ENCODE measurements at regions not wholly inside any gene's neighbourhood (a gene's known extent, or its start where the extent isn't known, plus 50 kb on each side); places are given as distances from the start of the nearest gene placed in this dataset.

DNA sequence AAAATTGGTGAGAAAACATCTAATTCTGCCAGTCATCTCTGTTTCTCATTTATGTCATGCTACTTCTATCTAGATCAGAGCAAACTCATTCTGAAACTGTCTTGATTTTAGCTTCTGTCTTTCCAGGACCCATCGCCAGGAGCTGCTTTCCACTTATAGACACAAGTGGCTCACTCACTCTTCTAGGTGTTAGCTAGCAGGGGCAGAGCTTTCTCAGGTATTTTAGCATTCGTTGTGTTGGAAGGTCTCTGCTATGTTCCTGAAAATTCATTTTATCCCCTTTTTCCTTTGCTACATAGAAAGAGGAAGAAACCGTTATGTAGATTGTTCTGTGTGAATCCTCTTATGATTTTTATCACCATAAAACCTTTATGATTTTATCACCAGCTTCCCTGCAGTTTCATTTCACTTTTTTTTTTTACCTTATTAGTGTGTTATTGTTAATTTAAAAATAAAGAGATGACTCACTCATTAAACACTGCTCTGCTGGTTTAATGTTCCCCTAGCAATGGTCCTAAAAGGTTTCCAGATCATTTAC is 246.6 kb upstream of the AADAT start:
- no peak overlapping the region for H3K4me3 ChIP-seq (ENCODE audit: low read depth, low read length)
- DNase-seq (ENCODE audit: low read depth), result no peak
- TF ChIP-seq, protein P1, sequence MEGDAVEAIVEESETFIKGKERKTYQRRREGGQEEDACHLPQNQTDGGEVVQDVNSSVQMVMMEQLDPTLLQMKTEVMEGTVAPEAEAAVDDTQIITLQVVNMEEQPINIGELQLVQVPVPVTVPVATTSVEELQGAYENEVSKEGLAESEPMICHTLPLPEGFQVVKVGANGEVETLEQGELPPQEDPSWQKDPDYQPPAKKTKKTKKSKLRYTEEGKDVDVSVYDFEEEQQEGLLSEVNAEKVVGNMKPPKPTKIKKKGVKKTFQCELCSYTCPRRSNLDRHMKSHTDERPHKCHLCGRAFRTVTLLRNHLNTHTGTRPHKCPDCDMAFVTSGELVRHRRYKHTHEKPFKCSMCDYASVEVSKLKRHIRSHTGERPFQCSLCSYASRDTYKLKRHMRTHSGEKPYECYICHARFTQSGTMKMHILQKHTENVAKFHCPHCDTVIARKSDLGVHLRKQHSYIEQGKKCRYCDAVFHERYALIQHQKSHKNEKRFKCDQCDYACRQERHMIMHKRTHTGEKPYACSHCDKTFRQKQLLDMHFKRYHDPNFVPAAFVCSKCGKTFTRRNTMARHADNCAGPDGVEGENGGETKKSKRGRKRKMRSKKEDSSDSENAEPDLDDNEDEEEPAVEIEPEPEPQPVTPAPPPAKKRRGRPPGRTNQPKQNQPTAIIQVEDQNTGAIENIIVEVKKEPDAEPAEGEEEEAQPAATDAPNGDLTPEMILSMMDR (IDR thresholded peaks at IDR 0.05; ENCODE audit: insufficient read depth, low read length), result no peak

DNA sequence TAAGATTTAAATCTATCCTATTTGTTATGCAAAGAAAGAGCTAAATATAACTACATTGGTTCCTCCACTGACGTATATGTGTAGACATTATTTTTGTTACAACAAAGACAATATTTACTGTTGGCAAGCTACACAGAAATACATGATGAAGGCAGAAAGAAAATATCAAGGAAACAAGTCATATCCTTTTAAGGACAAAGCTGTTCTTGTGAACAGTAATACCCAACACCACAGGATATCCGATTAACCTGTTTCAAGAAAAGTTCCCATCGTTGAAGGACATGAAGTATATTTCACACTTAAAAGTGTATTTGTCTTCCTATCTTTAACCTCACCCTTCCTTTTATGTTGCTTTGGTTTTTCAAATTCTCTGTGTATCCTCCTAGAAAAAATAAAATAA is 235.8 kb upstream of the AADAT start:
- DNase-seq (ENCODE audit: low read depth), result no peak
- H3K4me3 ChIP-seq (ENCODE audit: low read depth, low read length), result no peak overlapping the region
- TF ChIP-seq, protein P1 (IDR thresholded peaks at IDR 0.05; ENCODE audit: insufficient read depth, low read length), result no peak

DNA sequence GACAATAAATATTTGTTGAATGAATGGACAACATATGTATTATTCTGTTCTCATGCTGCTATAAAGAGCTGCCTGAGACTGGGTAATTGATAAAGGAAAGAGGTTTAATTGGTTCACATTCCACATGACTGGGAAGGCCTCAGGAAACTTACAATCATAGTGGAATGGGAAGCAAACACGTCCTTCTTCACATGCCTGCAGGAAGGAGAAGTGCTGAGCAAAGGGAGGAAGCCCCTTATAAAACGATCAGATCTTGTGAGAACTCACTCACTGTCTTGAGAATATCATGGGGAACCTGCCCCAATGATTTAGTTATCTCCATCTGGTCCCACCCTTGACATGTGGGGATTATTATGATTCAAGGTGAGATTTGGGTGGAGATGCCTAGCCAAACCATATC is 233.9 kb upstream of the AADAT start:
- TF ChIP-seq, protein P1 (IDR thresholded peaks at IDR 0.05; ENCODE audit: insufficient read depth, low read length), result no peak
- H3K4me3 ChIP-seq (ENCODE audit: low read depth, low read length), result no peak overlapping the region
- DNase-seq (ENCODE audit: low read depth), result no peak

DNA sequence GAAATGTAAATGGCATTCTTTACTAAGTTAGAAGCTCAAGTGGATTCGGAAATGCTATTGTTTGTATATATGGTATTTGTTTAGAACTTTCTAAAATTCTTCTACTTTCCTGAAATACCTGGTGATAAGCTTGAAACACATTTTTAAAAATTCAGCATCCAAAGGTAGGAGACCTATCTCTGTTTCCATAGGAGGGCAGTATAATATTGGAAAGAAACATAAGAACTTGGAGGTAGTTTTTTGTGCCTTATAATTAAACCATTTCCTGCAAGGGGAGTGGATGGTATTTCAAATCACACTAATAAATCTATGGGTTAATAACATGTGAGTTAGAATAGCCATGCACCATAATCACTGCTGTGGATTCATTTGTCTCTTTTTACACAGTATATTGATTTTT is 217.4 kb upstream of the AADAT start:
- DNase-seq (ENCODE audit: low read depth), result no peak
- no peak overlapping the region for H3K4me3 ChIP-seq (ENCODE audit: low read depth, low read length)
- TF ChIP-seq, protein P1 (IDR thresholded peaks at IDR 0.05; ENCODE audit: insufficient read depth, low read length), result no peak

DNA sequence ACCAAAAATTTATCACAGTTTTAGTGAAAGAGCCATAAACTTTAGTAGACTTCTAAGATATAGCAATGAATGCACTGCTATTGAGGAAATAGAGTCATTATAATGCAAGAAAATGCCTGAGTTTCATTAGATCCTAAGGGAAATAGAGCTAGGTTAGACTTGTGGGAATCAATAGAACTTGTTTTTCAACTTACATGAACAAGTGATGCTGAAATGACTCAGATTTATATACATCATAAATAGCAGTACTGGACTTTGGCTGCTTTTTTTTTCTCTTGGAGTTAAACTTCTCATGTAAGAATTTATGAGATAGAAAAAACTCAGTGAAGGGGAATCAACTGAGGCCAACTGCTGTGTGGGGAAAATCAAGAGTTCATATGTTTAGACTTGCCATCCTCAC is 216.5 kb upstream of the AADAT start:
- no peak overlapping the region for H3K4me3 ChIP-seq (ENCODE audit: low read depth, low read length)
- DNase-seq (ENCODE audit: low read depth), result no peak
- TF ChIP-seq, protein P1 (IDR thresholded peaks at IDR 0.05; ENCODE audit: insufficient read depth, low read length), result no peak

DNA sequence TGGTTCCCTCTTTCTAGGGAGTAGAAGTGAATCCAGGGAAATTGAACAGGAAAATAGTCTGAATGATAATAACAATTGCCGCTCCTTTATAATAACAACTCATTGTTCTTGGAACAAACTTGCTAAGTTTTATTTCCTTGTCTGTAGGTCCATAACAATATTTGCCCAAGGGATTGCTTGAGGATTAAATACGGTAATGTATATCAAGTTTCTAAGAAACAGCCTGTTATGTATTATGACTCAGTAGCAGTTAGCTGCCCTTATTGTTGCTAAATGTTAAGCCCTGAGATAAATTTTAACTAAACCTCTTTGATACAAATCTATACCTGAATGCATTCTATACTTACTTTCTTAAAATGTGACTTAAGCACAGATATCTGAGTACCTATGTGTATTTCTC is 215.9 kb upstream of the AADAT start:
- H3K4me3 ChIP-seq (ENCODE audit: low read depth, low read length), result no peak overlapping the region
- no peak for DNase-seq (ENCODE audit: low read depth)
- TF ChIP-seq, protein P1 (IDR thresholded peaks at IDR 0.05; ENCODE audit: insufficient read depth, low read length), result no peak

DNA sequence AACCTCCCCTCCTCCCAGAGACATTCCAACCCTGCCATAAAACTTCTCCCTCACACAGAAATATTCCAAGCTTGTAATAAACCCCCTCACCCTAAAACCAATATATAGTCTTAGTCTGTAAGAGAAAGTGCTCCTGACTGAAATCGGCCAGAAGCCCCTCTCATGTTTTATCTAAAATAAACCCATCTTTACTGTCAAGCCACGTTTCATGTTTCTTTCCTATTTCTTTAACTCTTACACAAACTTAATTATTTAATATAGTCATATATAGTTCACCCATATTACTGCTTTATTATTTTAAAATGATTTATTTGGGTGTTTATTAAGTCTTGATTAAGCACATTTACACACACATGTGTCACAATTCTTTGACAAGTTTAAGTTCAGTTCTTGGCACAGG is 191.3 kb upstream of the AADAT start:
- DNase-seq (ENCODE audit: low read depth), result no peak
- no peak overlapping the region for H3K4me3 ChIP-seq (ENCODE audit: low read depth, low read length)
- TF ChIP-seq, protein P1 (IDR thresholded peaks at IDR 0.05; ENCODE audit: insufficient read depth, low read length), result no peak
